Fibroblast of skin of abdomen (primary cell): ENCODE measurements at regions not wholly inside any gene's neighbourhood (a gene's known extent, or its start where the extent isn't known, plus 50 kb on each side); places are given as distances from the start of the nearest gene placed in this dataset.

Experiments used
- DNase-seq: peaks from one replicate; pipeline ENCODE4 v3.0.0-alpha.2; 2013

DNA sequence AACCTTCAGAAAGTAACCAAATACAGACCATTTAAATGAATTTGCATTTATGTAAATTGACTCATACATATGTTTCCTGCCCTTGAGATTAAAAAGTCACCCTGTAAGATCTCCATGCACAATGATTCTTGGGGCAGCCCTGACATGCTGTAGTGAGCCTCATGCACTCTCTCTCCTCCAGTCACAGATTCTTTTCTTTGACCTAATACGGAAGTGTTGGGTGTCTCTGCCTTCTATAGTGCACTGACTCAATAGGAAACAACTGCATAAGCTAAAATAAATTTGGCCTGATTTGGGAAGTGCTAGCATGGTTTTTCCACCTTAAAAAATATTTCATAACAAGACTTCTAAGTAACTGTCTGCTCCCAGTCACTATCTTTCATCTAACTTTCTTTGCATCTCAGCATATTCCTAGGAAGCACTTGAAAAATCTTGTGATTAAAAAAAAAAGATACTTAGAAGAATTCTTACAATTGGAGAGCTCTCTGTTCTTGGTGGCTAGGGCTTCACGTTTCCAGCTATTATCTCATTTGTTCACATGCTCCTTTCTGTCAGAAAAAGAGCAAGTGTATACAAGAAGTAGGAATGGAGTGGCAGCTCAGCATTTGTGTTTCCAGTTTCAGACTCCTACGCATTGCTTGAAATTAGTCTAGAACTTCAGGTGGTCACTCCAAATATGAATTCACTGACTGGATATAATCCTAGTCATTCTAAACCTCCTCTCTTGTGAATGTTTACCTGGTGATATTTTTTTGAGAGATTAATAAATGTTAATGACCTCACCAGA, 207.9 kb upstream of the COL8A1 start:
- DNase-seq = peak; percentile 43

DNA sequence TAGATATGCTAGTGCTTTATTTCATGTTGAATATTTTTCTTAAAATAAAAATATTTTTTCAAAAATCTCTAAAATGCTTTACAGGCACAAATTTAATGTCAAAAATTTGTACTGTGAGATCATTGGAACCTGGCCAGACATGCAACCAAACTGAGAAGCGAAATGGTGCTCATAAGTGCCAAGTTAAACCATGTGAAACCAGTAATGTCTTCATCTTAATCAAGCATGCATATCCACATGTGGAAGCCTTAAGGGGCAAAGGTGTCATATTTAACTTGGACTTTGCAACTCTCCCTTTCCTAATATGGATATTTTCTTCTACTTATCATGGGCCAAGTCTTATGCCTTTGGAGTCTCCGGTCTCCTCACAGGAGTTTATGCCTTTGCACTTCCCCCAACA, 208.9 kb upstream of the COL8A1 start:
- DNase-seq = no peak

DNA sequence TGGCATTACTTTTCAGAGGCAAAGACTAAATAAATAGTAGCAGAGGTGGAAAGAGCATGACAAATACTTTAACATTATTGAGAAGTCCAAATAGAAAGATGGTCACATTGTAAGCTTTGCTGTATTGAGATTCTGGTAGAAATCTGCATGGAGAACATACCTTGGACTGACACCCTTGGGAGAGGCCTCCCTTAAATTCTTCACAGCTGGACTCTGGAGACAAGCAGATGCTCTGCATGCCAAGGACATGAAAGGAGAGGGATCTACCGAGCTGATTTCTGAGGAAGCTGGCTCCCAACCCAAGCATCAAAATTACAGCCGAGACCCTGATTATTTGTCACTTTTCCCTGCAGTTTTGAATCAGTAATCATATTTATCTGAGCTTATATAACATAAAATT, 212.5 kb upstream of the COL8A1 start:
- no peak for DNase-seq

DNA sequence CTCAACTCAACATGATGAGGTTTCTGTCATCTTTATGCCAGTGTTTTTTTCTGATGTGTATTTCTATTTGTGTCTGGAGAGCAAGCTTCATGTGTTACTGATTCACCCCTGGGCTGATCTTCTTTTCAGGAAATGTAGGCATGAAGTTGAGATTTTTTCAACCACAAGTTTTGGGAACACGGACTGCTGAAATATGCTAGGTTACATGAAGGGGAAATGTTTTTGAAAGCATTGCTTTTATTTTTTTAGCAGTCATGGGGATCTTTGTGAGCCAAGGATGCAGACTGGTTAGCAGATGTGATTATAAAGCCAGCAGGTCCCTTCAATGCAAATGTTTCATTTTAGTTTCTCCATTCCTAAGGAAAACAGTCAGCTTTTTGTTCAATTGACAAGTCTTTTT, 219.3 kb upstream of the COL8A1 start:
- peak; percentile 91 for DNase-seq

DNA sequence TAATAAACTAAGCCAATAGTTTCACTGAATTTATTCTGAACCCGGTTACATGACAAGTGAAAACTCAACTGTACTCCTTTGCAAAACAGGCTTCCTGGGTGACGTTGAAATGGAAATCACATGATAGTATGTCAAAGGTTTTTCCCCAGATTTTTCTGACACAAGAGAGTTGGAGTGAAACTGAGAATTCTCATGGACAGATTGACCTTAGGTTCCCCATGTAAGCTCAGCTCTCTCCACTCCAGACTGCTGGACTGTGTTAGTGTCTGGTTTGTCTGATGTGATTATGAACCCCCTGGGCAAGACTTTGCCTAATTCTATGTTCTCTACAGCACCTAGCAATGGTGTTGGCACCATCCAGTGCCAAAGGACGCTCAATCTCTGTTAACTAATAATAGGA, 219.7 kb upstream of the COL8A1 start:
- no peak for DNase-seq

DNA sequence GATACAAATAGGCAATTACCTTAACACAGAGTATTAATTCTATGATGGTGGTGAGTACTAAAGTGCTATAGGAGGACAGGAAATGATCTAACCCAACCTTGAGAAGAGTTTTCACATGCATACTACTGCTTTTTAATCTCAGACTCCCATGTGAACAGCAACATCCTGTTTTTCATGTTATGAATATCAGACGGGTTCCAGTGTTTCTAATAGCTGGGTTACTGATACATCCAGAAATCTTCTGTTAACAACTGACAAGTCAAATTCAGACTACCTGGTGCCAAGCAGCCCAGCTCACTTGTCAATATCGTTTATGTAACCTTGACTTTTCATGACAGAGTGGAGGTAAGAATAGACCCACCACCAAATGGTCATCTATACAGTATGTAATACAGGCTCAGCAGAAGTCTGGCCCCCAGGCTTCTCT, 220.2 kb upstream of the COL8A1 start:
- DNase-seq = no peak

DNA sequence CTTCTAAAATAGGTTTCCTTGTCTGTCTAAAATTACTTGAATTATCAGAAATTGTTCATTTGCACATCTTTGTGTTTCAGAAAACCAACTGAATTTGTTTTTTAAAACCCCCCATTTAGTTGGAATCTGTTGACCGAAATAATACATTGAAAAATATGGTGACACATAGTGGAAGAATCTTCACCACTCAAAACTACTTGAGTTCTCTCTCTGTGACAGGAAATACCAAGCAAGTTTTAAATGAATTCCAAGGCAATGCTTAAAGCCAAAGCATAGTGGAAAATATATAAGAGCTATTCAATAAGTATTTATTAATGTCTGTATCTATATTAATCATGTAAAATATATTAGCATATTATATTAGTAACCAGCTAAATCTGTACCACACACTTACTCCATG, 224.9 kb upstream of the COL8A1 start:
- DNase-seq = peak; percentile 80

DNA sequence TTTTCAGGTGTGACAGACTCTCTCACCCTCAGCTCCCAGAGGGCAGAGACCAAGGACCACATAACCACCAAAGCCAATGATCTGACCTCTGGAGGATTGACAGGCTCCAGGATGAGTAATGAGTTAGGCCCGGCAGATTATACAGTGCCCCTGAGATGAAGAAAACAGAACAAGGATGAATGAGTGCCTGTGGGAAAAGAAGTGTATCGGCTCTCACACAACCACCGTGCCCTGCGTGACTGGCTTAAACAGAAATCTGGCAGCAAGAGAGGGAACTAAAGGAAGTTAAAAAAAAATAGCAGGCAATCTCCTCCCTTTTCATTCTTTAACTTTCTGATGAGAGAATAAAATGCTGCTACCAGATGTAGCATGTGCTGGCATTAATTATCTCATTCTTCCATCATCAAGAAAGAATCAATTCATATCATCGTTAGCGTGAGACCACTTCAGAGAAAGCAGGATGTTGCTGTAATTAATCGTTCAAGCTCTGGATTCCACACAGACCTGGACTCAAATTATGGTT, 227.5 kb upstream of the COL8A1 start:
- peak; percentile 92 for DNase-seq

DNA sequence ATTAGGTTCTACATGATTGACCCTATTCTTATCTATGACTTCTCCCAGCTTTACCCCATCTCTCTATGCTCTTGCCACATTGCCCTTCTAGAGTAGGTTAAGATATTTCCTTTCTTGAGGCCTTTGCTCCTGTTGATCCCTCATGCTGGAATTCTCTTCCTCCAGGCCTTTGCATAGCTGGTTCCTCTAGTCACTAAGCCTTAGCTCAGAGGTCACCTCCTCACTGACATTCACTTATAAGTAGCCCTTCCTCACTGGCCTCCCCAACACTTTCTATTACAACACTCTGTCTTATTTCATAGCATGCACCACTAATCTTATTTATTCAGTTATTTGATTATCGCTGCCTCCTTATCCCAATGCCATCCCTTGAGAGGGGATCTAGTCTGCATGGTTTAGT, 228.4 kb upstream of the COL8A1 start:
- DNase-seq = no peak

DNA sequence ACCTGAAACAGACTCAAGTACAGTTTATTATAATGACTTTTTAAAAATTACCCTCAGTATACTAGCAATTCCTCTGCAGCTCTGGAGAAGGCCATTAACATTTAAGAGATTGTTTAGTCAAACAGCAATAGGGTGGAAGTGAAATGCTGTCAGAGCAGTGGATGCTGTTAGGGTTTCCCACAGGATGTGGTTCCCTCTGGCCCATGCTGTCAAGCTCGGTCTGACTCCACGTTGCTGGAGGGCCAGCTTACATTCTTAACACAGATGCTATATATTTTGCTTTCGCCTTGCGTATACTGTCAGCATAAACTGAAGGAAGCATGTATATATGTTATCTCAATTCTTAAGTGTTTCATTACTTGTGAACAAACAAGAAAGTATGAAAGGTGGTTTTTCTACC, 231.1 kb upstream of the COL8A1 start:
- peak; percentile 69 for DNase-seq

DNA sequence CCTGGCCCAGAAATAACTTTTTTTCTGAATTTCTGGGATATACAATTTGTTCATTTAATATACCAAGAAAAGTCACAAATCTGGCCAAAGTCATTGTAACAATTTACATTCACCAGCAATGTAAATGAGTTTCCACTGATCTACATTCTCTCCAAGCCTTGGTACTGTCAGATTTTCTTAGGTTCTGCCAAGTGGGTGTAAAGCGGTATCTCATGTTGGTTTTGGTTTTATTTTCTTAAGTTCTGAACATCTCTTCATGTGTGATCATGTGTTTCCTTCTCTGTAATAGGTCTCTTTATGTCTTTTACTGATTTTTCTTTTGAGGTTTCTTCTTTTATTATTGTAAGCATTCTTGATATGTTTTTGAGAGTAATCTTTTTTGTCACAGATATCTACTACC, 235.6 kb upstream of the COL8A1 start:
- no peak for DNase-seq

DNA sequence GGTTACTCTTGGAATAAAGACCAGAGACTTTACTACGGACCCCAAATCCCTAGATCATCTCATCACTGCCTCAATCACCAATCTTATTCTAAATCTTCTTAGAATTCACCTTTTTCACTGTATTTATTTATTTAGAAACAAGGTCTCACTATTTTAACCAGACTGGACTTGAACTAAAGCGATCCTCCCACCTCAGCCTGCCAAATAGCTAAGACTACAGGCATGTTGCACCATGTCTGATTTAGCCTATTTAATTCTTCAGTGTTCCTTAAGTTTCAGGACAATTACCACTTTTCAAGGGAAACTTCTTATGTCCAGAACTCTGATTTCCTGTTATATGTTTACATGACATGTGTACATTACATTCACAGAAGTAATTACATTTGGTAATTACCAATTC, 238.0 kb upstream of the COL8A1 start:
- DNase-seq = no peak

DNA sequence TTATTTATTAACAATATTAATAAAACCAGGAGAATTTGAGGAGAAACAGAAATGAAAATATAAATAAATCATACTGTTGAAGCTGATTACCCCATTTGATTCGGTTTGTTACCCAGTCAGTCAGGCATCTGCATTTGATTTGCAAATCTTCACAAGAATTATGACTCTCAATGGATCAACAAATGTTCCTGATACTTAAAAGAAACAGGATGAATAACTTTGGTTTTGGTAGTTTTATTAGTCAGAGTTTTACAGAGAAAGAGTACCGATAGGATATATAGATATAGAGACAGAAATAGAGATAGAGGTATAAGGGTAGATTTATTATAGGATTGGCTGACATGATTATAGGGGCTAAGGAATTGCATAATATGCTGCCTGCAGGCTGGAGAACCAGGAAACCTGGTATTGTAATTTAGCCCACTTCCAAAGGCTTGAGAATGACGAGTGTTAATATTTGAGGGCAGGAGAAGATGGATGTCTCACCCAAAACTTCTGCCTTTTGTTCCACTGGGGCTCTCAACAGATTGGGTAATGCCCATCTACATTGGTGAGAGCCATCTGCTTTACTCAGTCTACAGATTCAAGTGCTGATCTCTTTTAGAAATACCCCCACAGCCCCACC, 241.6 kb upstream of the COL8A1 start:
- peak; percentile 94 for DNase-seq

DNA sequence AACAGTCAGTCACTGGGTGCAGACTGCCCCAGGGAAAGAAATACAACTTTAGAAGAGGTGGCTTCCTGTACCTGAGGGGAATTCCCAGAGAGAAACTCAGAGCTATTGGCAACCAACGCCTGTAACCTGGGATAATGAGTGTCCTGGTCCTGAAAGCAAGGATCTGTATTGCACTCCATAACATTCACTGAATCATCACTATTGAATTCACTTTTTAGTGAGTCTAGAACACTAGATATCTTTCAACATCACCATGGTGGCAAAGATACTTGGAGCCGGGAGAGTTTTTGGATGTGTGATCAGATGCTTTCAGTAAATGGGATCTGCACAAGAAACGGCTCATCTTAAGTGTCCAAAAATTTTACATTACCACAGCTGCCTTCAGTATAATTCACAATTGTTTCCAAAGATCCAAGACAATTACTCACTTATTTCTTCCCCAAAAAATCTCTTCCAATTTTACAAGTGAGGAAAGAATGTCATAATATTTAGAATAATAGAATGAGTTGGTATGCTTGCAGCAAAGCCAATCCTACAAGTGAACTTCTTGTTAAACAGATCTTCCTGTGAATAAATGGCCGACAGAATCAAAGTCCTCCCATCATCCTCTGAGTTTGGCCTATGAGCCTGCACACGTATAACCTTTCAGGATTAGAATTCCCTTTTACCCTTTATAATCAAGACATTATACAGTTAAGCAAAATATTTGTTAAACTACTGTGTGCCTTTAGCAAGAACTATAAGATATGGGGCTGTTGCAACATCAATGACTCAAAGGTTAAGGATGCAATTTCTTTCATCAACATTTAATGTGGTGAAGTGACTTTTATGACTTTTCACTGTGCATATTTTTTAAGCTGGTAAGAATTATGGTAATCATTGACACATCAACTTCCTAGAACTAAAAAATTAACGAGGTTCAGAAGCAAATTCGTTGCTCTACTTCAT, 243.3 kb upstream of the COL8A1 start:
- peak; percentile 95 for DNase-seq

DNA sequence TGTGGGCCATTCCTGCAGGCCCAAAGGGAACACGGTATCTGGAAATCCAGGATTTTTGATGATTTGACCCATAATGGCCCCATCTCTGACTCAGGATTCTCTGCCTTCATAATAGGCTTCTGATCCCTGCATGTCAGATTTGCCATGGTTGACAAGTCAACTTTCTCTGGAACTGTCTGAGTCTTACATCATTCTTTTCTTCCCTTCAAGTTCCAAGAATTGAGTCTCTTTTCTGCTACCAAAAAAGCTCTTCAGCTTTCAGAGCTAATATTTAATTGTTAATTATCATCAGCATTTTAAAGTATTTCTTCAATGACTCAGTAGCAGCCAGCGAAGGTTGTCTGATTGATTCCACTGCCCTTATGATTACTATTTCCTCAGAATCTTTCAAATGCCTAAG, 244.4 kb upstream of the COL8A1 start:
- DNase-seq = peak; percentile 55

DNA sequence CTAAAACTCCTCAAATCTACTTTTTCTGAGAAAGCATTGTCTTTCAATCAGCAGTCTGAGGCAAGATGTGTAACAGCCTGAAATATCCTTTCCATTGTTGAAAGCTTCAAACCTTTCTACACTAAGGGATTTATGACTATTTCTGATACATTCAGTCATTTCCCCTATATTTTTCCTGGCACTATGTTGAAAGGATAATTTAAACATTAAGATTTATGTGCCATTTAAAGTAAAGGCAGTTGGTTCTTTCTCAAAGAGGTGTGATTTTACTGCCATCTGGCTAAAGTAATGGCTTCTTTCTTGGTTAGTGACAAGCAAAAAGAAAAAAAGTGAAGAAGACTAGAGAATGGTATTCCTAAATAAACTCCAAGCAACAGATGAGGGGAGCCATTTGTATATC, 249.6 kb upstream of the COL8A1 start:
- DNase-seq = peak; percentile 83

DNA sequence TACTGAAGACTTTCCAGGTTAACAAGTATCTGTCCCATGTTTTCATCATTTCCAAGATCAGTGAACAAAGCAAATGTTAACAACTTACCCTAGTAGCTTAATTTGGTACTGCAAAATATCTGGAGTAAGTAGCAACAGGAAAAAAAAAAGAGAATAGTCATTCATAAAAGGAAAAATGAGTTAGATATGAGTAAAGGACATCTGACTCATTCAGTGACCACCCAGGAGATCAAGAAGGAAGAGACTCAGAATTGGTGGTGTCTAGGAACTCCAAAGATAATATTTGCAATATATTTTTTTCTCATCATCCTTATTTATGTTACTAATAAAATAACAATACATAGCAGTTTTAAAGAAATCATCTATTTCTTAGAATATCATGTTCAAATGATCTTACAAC, 253.8 kb upstream of the COL8A1 start:
- peak; percentile 37 for DNase-seq

DNA sequence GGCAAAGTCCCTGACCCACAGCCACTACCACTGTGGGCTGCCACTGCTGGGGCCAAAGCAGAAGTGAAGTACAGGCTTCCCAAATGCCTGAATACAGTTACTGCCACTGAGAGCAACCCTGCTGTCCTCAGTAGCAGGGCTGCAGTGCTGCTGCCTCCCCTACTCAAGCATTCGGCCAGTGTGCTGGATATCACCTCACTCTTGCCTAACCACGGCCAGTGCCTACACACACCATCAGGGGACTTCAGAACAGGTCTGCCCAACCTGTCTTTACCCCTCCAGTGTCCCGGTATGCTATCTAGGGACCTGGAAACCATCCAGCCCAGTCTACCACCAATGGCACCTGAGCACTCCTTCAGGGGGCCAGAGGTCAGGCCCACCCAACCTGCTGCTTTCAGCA, 261.5 kb upstream of the COL8A1 start:
- no peak for DNase-seq

DNA sequence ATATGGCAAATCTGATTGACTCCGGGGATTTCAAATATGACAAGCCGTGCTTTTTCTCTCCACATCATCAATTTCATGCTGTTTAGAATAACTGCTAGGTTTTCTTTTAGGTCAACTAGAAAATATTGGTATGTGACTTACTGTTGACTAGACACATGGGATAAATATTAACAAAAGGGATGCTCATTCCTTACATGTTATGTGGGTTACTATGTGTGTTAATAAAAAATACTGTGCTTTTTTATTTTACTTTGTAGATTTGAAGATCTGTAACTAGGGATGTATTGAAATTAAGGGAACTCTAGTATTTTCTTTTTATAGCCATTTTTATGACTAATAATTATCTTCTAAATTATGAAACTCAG, 264.6 kb upstream of the COL8A1 start:
- DNase-seq = no peak

DNA sequence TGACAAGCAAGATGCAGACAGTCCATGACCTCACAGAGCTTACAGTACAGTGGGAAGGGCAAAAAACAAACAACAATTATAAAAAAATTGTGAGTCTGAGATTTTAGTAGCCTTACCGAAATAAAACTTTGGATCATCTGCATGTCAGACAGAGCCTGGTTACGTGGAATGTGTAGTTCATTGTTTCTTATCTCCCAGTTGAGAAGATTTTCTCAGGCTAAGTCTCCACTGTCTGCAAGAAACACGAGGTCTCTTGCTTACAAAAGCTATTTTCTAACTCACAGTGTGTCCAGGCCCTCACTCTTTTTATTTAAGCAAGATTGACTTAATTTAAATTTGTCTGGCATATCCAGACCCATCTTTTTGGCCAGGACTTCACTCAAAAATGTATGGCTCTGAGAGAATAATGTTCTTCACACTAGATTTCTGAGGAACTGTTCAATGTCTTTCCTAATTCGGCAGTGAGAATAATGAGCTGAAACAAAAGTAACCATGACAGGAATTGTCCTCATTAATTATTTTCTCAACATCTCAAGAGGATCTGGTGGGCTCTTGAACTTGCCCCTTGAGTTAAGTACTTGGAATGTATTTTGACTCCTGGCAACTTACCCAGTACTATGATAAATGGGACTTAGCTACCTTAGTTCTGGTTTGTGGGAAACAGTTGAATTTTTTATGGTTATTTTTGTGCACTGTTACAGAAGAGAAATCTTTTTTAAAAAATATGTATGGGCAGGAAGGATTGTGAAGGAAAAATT, 265.1 kb upstream of the COL8A1 start:
- DNase-seq = peak; percentile 97

DNA sequence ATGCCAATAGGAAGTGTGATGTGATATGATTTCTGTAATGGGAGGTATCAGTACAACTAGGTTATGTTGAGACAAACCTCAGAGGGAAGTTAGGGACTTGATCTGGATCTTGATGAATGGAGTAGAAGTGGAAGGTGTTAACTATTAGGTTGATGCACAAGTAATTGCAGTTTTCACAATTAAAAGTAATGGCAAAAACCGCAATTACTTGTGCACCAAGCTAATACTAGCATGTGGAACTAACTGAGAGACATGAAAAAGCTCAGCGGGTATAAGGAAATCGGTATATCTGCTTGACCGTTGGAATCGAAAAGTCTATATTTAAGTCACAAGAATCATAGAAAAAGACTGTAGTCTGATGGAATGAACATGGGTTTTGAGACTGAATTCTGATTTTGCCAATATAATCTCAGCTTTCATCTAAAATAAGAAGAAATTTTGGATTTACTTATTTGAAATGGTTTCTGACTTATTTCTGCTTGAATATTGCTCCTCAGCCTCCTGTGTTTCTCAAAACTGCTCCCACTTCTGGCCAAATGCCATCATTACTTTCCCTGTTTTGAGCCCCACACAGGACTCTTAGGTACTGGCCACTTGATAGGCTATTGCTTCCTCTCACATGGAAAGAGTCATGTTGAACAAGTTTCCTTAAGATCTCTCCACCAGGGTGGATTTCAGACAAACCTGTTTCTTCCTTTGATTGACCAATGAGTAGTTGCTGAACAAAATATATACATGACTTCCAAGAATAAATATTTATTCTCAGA, 271.5 kb upstream of the COL8A1 start:
- no peak for DNase-seq

DNA sequence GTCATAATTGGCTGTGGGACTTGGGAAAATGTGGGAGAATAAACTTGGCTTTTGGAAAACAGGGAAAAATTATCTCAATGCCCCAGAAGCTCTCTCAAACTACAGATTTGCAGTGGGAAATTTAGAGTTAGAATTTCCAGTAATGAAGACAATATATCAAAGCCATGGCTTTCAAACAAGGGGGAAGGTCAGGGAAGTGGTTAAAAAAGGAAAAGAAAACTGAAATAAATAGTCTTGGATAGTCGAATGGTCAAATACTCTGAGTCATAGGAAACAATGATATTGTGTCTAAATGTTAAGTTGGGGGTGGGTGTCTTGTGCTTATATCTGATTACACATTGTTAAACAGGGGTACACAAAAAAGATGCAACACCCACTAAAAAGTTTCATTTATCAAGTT, 272.4 kb upstream of the COL8A1 start:
- DNase-seq = no peak
